Fibroblast of lung (primary cell): ENCODE measurements at regions not wholly inside any gene's neighbourhood (a gene's known extent, or its start where the extent isn't known, plus 50 kb on each side); places are given as distances from the start of the nearest gene placed in this dataset.

Experiments
- EZH2 ChIP-seq: IDR thresholded peaks from 2 replicates; pipeline ENCODE4 v1.5.1; 2012; ENCODE audit warnings: low read length, control low read depth, mild to moderate bottlenecking; ENCODE audit errors: missing control alignments
- TF ChIP-seq, protein P1 (sequence below), 2 donors: IDR thresholded peaks in 1 of 2; conservative IDR thresholded peaks in 1 of 2; 1 replicate in 1 of 2; 2 replicates in 1 of 2; pipeline ENCODE4 v1.5.1; 2011 to 2012; ENCODE audit warnings: low read length in 2 of 2, control low read depth in 1 of 2, inconsistent platforms in 1 of 2, low read depth in 1 of 2, mild to moderate bottlenecking in 1 of 2

DNA sequence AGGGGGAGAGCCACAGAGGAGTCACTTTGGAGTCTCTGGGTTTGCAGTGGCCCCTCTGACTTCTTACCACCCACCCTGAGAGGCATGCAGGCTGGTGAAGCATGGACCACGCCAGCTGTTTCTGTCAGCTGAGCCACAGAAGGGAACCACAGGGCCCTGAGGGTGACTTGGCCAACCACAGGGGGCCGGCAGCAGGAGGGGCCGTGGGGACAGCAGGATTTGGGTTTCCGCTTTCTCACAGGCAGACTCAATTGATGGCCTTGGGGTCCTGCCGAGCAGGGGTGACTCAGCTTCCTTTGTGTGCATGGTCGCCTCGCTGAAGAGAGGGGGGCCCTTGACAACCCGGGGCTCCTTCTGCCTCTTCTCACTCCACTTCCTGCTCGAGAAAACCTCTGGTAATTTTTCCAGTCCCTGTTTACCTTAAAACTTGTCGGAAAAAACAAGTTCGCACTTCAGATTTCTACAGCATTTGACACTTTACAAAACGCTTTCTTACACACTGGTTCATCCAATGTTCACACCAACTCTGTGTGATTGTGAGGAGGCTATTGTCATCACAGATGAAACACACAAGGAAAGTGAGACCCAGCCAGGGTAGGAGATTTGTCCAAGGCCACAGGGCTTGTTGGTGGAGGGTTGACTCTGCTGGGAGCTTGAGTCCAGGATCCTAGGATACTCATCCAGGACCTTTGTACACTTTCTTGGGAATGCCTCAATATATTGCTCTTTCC is 311.2 kb downstream of the LPIN1 start:
- TF ChIP-seq, protein P1, sequence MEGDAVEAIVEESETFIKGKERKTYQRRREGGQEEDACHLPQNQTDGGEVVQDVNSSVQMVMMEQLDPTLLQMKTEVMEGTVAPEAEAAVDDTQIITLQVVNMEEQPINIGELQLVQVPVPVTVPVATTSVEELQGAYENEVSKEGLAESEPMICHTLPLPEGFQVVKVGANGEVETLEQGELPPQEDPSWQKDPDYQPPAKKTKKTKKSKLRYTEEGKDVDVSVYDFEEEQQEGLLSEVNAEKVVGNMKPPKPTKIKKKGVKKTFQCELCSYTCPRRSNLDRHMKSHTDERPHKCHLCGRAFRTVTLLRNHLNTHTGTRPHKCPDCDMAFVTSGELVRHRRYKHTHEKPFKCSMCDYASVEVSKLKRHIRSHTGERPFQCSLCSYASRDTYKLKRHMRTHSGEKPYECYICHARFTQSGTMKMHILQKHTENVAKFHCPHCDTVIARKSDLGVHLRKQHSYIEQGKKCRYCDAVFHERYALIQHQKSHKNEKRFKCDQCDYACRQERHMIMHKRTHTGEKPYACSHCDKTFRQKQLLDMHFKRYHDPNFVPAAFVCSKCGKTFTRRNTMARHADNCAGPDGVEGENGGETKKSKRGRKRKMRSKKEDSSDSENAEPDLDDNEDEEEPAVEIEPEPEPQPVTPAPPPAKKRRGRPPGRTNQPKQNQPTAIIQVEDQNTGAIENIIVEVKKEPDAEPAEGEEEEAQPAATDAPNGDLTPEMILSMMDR (conservative IDR thresholded peaks at IDR 0.05 in 1 of 2, IDR thresholded peaks at IDR 0.05 in 1 of 2; ENCODE audit: low read depth in 1 of 2, low read length in 2 of 2): no peak
- no peak for TF ChIP-seq EZH2
